ENCODE measurements at regions not wholly inside any gene's neighbourhood (a gene's known extent, or its start where the extent isn't known, plus 50 kb on each side); places are given as distances from the start of the nearest gene placed in this dataset.

DNA sequence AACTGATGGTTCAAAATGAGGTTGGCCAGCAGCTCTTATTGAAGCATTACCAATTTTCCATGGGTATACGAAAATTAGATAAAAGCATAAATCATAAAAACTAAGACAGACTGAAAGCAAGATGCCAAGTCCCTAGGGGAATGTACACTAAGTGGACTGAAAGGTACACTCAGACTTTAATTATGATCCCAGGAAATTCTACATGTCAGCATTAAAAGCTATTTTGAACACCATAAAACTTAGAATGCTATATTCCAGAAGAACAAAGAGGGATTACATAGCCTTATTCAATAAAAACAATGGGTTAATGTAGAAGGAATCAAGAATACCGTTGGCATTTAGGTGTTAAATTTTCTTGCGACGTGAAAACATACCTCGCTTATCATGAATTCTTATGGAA, 558.5 kb downstream of the LRRIQ3 start:
- H3K9me3 Mint-ChIP-seq = peaks cover 0 to 4% (median 0%) of the 10 kb centered on the region in 7 donors
- no peak overlapping the region for H3K4me2 ChIP-seq (replicated peaks; ENCODE audit: extremely low read depth, low read length, poor library complexity, severe bottlenecking)
- H3K79me2 ChIP-seq (ENCODE audit: insufficient read depth, low read length) = no peaks in the 10 kb centered on the region
- H3K4me3 ChIP-seq (replicated peaks in 1 of 3; ENCODE audit: low read depth in 2 of 3, low read length in 3 of 3) = no peak overlapping the region
- H3K36me3 Mint-ChIP-seq = no peaks in the 10 kb centered on the region
- TF ChIP-seq CTCF (IDR thresholded peaks at IDR 0.05) = no peak
- no peak overlapping the region for H3K27ac Mint-ChIP-seq
- no peak overlapping the region for H2AFZ ChIP-seq (ENCODE audit: insufficient read depth, low read depth, low read length, poor library complexity, severe bottlenecking)
- H3K4me1 ChIP-seq (ENCODE audit: control insufficient read depth in 1 of 2, insufficient read depth in 2 of 2, low read length in 2 of 2) = peaks cover 10 to 12% of the 10 kb centered on the region in 2 donors
- H4K20me1 ChIP-seq (ENCODE audit: insufficient read depth, low read length) = no peaks in the 10 kb centered on the region
- no peaks in the 10 kb centered on the region for H3K9me3 ChIP-seq (replicated peaks in 1 of 2; ENCODE audit: control insufficient read depth in 1 of 2, insufficient read depth in 1 of 2, low read length in 2 of 2)
- H3K27me3 ChIP-seq (ENCODE audit: control insufficient read depth in 2 of 2, insufficient read depth in 2 of 2, low read length in 2 of 2) = no peaks in the 10 kb centered on the region
- no peak overlapping the region for H3K4me3 Mint-ChIP-seq
- H3K27me3 Mint-ChIP-seq (ENCODE audit: low read depth in 3 of 3) = no peaks in the 10 kb centered on the region
- no peak overlapping the region for H3K27ac ChIP-seq (ENCODE audit: low read depth in 1 of 2, low read length in 2 of 2)
- WGBS (ENCODE audit: insufficient coverage) = no CpG with 5 or more reads among the region's 5 CpGs
- DNase-seq = no peak
- intact Hi-C loops (cut with micrococcal nuclease) = no loop called here
- no peaks in the 10 kb centered on the region for H3K36me3 ChIP-seq (replicated peaks in 1 of 2; ENCODE audit: control insufficient read depth in 1 of 2, insufficient read depth in 2 of 2, low read length in 2 of 2)
- H3K4me1 Mint-ChIP-seq = peaks cover 8% of the 10 kb centered on the region
- H3K9ac ChIP-seq (ENCODE audit: insufficient read depth, low read length, poor library complexity, severe bottlenecking) = no peak overlapping the region

GRCh38 chr1:73637264-73637663, 560.7 kb downstream of the LRRIQ3 start:
- no peaks in the 10 kb centered on the region for H3K9me3 ChIP-seq (replicated peaks in 1 of 2; ENCODE audit: control insufficient read depth in 1 of 2, insufficient read depth in 1 of 2, low read length in 2 of 2)

More at GRCh38 chr1:73637264-73637663, 560.7 kb downstream of the LRRIQ3 start:
- Mint-ChIP-seq H3K27ac (peak overlapping the region in 3 of 7 donors; percentile 41 to 81 (median 81)), H3K27me3 (ENCODE audit: low read depth in 3 of 3) (no peaks in the 10 kb centered on the region), H3K4me1 (peaks cover 8% of the 10 kb centered on the region), H3K9me3 (peaks cover 0 to 4% (median 0%) of the 10 kb centered on the region in 7 donors), H3K4me3 (peak overlapping the region in 1 of 2 donors; percentile 14), H3K36me3 (no peaks in the 10 kb centered on the region)
- peaks cover 10 to 12% of the 10 kb centered on the region in 2 donors for H3K4me1 ChIP-seq (ENCODE audit: control insufficient read depth in 1 of 2, insufficient read depth in 2 of 2, low read length in 2 of 2)
- DNase-seq = peak; percentile 6 to 34 (median 22)
- peak overlapping the region; percentile 19 for H3K4me2 ChIP-seq (replicated peaks; ENCODE audit: extremely low read depth, low read length, poor library complexity, severe bottlenecking)
- no peak overlapping the region for H3K9ac ChIP-seq (ENCODE audit: insufficient read depth, low read length, poor library complexity, severe bottlenecking)
- H2AFZ ChIP-seq (ENCODE audit: insufficient read depth, low read depth, low read length, poor library complexity, severe bottlenecking) = peak overlapping the region; percentile 32
- H3K27ac ChIP-seq (ENCODE audit: low read depth in 1 of 2, low read length in 2 of 2) = peak overlapping the region in 1 of 2 donors; percentile 69
- no peak for TF ChIP-seq CTCF (IDR thresholded peaks at IDR 0.05)
- H3K36me3 ChIP-seq (replicated peaks in 1 of 2; ENCODE audit: control insufficient read depth in 1 of 2, insufficient read depth in 2 of 2, low read length in 2 of 2) = no peaks in the 10 kb centered on the region
- WGBS (ENCODE audit: insufficient coverage) = 50% methylated on average over 2 of the region's 2 CpGs
- intact Hi-C loops (cut with micrococcal nuclease) = no loop called here
- H3K27me3 ChIP-seq (ENCODE audit: control insufficient read depth in 2 of 2, insufficient read depth in 2 of 2, low read length in 2 of 2) = no peaks in the 10 kb centered on the region
- peak overlapping the region in 1 of 3 experiments; percentile 31 for H3K4me3 ChIP-seq (replicated peaks in 1 of 3; ENCODE audit: low read depth in 2 of 3, low read length in 3 of 3)
- no peaks in the 10 kb centered on the region for H4K20me1 ChIP-seq (ENCODE audit: insufficient read depth, low read length)
- H3K79me2 ChIP-seq (ENCODE audit: insufficient read depth, low read length) = no peaks in the 10 kb centered on the region
